IMR-90 (cell line): ENCODE measurements at regions not wholly inside any gene's neighbourhood (a gene's known extent, or its start where the extent isn't known, plus 50 kb on each side); places are given as distances from the start of the nearest gene placed in this dataset.

Source experiments
- ATAC-seq: fragments of 200-7000 bp; cut with Tn5 transposase; 2 replicates; pipeline ENCODE4 v1.9.1; 2020; ENCODE audit warnings: low read depth, mild to moderate bottlenecking, moderate library complexity
- BruUV-seq: library from RNA; stranded (reverse); fragments of 400-500 nt; replicated peaks from 2 replicates; lab custom pipeline; 2021; lab: Mats Ljungman, UMichigan
- CTCF ChIA-PET: fragments of 300-600 bp; formaldehyde crosslinking; extraction: SDS; loops from one replicate; lab custom pipeline; 2021; ENCODE audit warnings: antibody characterized with exemption; lab: Yijun Ruan, JAX
- POLR2A ChIA-PET: fragments of 300-600 bp; sonication (Branson Sonifier 250); formaldehyde crosslinking; loops from one replicate; lab custom pipeline; 2022; ENCODE audit warnings: antibody characterized with exemption; ENCODE audit not compliant: unreplicated experiment; lab: Charles Lee
- DNase-seq: peaks from one replicate; pipeline ENCODE4 v3.0.0; 2013
- H2AFZ ChIP-seq: replicated peaks from 2 replicates; pipeline ENCODE3; 2013; ENCODE audit warnings: low read length, mild to moderate bottlenecking; ENCODE audit not compliant: poor library complexity
- H2AK5ac ChIP-seq: 2 replicates; pipeline ENCODE4 v1.6.1; 2013; ENCODE audit warnings: low read depth, low read length, inconsistent platforms
- H2AK9ac ChIP-seq: replicated peaks from 2 replicates; pipeline ENCODE3; 2013; ENCODE audit warnings: mild to moderate bottlenecking, low read depth, low read length, moderate library complexity; ENCODE audit not compliant: poor library complexity
- H2BK120ac ChIP-seq: 2 replicates; pipeline ENCODE4 v1.6.1; 2013; ENCODE audit warnings: low read depth, low read length, inconsistent platforms
- H2BK15ac ChIP-seq: 3 replicates; pipeline ENCODE4 v1.6.1; 2013; ENCODE audit warnings: low read depth, low read length, inconsistent platforms
- H2BK20ac ChIP-seq: 2 replicates; pipeline ENCODE4 v1.6.1; 2013; ENCODE audit warnings: low read depth, mild to moderate bottlenecking, inconsistent platforms, low read length, moderate library complexity
- H2BK5ac ChIP-seq: 2 replicates; pipeline ENCODE4 v1.6.1; 2013; ENCODE audit warnings: mild to moderate bottlenecking, low read depth, low read length, inconsistent platforms; ENCODE audit not compliant: poor library complexity, severe bottlenecking
- H3K14ac ChIP-seq: replicated peaks from 2 replicates; pipeline ENCODE4 v1.6.1; 2013; ENCODE audit warnings: low read depth, low read length, inconsistent platforms
- H3K18ac ChIP-seq: 2 replicates; pipeline ENCODE4 v1.6.1; 2013; ENCODE audit warnings: low read depth, low read length, control low read depth
- H3K23ac ChIP-seq: 2 replicates; pipeline ENCODE4 v1.6.1; 2013; ENCODE audit warnings: low read depth, low read length, inconsistent platforms
- H3K27ac ChIP-seq: 2 replicates; pipeline ENCODE4 v1.5.1; 2013; ENCODE audit warnings: mild to moderate bottlenecking, control low read depth, low read length; ENCODE audit not compliant: insufficient read depth
- H3K27me3 ChIP-seq: 2 replicates; pipeline ENCODE4 v1.6.1; 2013; ENCODE audit warnings: low read length; ENCODE audit not compliant: control insufficient read depth, insufficient read depth
- H3K36me3 ChIP-seq: 2 replicates; pipeline ENCODE4 v1.6.1; 2013; ENCODE audit warnings: low read length, mixed read lengths; ENCODE audit not compliant: control insufficient read depth, insufficient read depth
- H3K4ac ChIP-seq: 2 replicates; pipeline ENCODE4 v1.6.1; 2013; ENCODE audit warnings: low read depth, low read length, inconsistent platforms
- H3K4me1 ChIP-seq: 2 replicates; pipeline ENCODE4 v1.6.1; 2013; ENCODE audit warnings: low read length, mixed read lengths; ENCODE audit not compliant: control insufficient read depth, insufficient read depth
- H3K4me2 ChIP-seq: 2 replicates; pipeline ENCODE4 v1.6.1; 2013; ENCODE audit warnings: low read depth, mild to moderate bottlenecking, control low read depth, low read length, moderate library complexity
- H3K4me3 ChIP-seq: 2 replicates; pipeline ENCODE4 v1.5.1; 2013; ENCODE audit warnings: low read depth, mild to moderate bottlenecking, control low read depth, low read length, moderate library complexity; ENCODE audit not compliant: insufficient read depth
- H3K56ac ChIP-seq: 2 replicates; pipeline ENCODE4 v1.6.1; 2013; ENCODE audit warnings: low read length, inconsistent platforms; ENCODE audit not compliant: insufficient read depth; ENCODE audit errors: extremely low read depth
- H3K79me1 ChIP-seq, 2 experiments: 2 replicates each; pipeline ENCODE4 v1.6.1; 2013; ENCODE audit warnings: low read length in 2 of 2, inconsistent platforms in 1 of 2, low read depth in 1 of 2
- H3K9ac ChIP-seq: 2 replicates; pipeline ENCODE4 v1.6.1; 2013; ENCODE audit warnings: low read depth, low read length, control low read depth
- H3K9me1 ChIP-seq: 2 replicates; pipeline ENCODE4 v1.6.1; 2013; ENCODE audit warnings: low read length, inconsistent platforms; ENCODE audit not compliant: insufficient read depth
- H3K9me3 ChIP-seq: 2 replicates; pipeline ENCODE4 v1.6.1; 2013; ENCODE audit warnings: low read length; ENCODE audit not compliant: control insufficient read depth, insufficient read depth
- H4K20me1 ChIP-seq: 2 replicates; pipeline ENCODE4 v1.6.1; 2013; ENCODE audit warnings: low read length, inconsistent platforms; ENCODE audit not compliant: insufficient read depth
- H4K5ac ChIP-seq: 2 replicates; pipeline ENCODE4 v1.6.1; 2013; ENCODE audit warnings: mild to moderate bottlenecking, low read depth, low read length, control low read depth
- H4K8ac ChIP-seq, 2 experiments: 2 replicates each; pipeline ENCODE4 v1.6.1; 2013; ENCODE audit warnings: low read depth in 2 of 2, low read length in 2 of 2, control low read depth in 1 of 2, inconsistent platforms in 1 of 2
- H4K91ac ChIP-seq: 2 replicates; pipeline ENCODE4 v1.6.1; 2013; ENCODE audit warnings: low read depth, low read length, inconsistent platforms; ENCODE audit not compliant: insufficient read depth
- CHD1 ChIP-seq: IDR thresholded peaks from 2 replicates; pipeline ENCODE4 v1.6.1; 2012; ENCODE audit warnings: low read depth, low read length, improper control_type of control experiment
- MAFK ChIP-seq: IDR thresholded peaks from 2 replicates; pipeline ENCODE4 v1.6.1; 2012; ENCODE audit warnings: low read depth, low read length, improper control_type of control experiment
- POLR2A ChIP-seq: IDR thresholded peaks from 2 replicates; pipeline ENCODE4 v1.6.1; 2012; ENCODE audit warnings: mild to moderate bottlenecking, low read depth, low read length
- WGBS, 2 experiments: methylation state at CpG; one replicate each; pipeline versions ENCODE4 v1.1.5 to v1.1.7; 2013; ENCODE audit warnings: missing lambda C conversion rate in 2 of 2; ENCODE audit not compliant: insufficient read length in 1 of 2; ENCODE audit errors: extremely low coverage in 2 of 2; 5-methylcytosine and 5-hydroxymethylcytosine counted together
- dilution Hi-C: fragments of 300-500 bp; cut with HindIII; formaldehyde crosslinking; loops from one replicate; pipeline ENCODE4 v1.14.3; 2018; ENCODE audit warnings: low sequenced_read_pairs; ENCODE audit not compliant: unreplicated experiment
- in situ Hi-C: fragments of 300-500 bp; cut with MboI; formaldehyde crosslinking; loops from 3 replicates; pipeline ENCODE4 v1.14.3; 2019; ENCODE audit warnings: low sequenced_read_pairs, inconsistent platforms, mixed read lengths
- intact Hi-C: fragments of 100-400 bp; cut with micrococcal nuclease; formaldehyde crosslinking; loops from 2 replicates; pipeline ENCODE4 v1.10.0; 2022
- TF ChIP-seq, protein P1 (sequence below): conservative IDR thresholded peaks from 2 replicates; pipeline ENCODE4 v1.5.1; 2012; ENCODE audit warnings: mild to moderate bottlenecking, low read depth, low read length, improper control_type of control experiment

DNA sequence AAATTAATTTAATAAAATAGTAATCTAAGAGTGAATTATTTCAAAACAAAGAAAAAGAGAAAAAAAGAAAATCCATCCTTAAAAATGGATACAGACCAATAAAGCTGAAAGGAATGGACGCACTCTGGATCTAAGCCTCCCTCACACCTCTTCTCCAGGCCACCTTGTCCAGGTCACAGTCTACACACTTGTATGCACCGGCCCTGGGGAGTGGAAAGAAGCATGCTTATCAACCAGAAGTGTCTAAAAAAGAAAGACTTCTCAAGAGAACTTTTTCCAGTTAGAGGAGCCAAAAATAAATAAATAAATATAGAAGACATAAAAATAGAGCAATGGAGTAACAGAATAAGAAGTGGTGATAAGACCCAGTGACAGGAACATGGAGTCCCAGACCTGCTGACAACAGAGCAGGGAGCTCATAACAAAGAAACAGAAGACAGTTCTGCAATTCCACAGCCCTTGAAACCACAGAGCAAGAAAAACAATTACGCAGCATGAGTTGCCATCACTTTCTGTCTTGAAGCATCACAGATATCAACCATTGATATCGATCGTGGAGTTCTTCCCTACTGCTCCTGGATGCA is 311.7 kb upstream of the NFE2L3 start:
- no peak overlapping the region for H3K4ac ChIP-seq
- no peak overlapping the region for H2AK9ac ChIP-seq
- H3K36me3 ChIP-seq: no peaks in the 10 kb centered on the region
- no peaks in the 10 kb centered on the region for H3K79me1 ChIP-seq
- no peak overlapping the region for H2AK5ac ChIP-seq
- no TSS peak for BruUV-seq
- no peak overlapping the region for H2BK5ac ChIP-seq
- no peak overlapping the region for H4K8ac ChIP-seq
- H3K18ac ChIP-seq: no peak overlapping the region
- H3K4me2 ChIP-seq: no peak overlapping the region
- no peak for DNase-seq
- H3K56ac ChIP-seq: no peak overlapping the region
- no peaks in the 10 kb centered on the region for H3K9me1 ChIP-seq
- no peaks in the 10 kb centered on the region for H3K9me3 ChIP-seq
- no peak overlapping the region for H4K5ac ChIP-seq
- no peak overlapping the region for H2BK20ac ChIP-seq
- WGBS, 2 experiments: no CpG with 5 or more reads among the region's 5 CpGs
- no peak overlapping the region for H3K4me3 ChIP-seq
- no peak overlapping the region for H3K9ac ChIP-seq
- intact Hi-C loops: no loop called here
- no peak overlapping the region for H3K23ac ChIP-seq
- CTCF ChIA-PET: no interaction called here
- no peak overlapping the region for H3K27ac ChIP-seq
- no peak overlapping the region for H3K14ac ChIP-seq
- no peaks in the 10 kb centered on the region for H3K27me3 ChIP-seq
- POLR2A ChIA-PET: no interaction called here
- no peaks in the 10 kb centered on the region; the same call in 1 of the 2 replicates for H3K4me1 ChIP-seq
- no peak overlapping the region for H2BK15ac ChIP-seq
- no peak overlapping the region for H2BK120ac ChIP-seq
- H2AFZ ChIP-seq: no peak overlapping the region
- dilution Hi-C loops: no loop called here
- ATAC-seq: no peak
- TF ChIP-seq MAFK (no peak), POLR2A (no peak), CHD1 (no peak)
- TF ChIP-seq, protein P1, sequence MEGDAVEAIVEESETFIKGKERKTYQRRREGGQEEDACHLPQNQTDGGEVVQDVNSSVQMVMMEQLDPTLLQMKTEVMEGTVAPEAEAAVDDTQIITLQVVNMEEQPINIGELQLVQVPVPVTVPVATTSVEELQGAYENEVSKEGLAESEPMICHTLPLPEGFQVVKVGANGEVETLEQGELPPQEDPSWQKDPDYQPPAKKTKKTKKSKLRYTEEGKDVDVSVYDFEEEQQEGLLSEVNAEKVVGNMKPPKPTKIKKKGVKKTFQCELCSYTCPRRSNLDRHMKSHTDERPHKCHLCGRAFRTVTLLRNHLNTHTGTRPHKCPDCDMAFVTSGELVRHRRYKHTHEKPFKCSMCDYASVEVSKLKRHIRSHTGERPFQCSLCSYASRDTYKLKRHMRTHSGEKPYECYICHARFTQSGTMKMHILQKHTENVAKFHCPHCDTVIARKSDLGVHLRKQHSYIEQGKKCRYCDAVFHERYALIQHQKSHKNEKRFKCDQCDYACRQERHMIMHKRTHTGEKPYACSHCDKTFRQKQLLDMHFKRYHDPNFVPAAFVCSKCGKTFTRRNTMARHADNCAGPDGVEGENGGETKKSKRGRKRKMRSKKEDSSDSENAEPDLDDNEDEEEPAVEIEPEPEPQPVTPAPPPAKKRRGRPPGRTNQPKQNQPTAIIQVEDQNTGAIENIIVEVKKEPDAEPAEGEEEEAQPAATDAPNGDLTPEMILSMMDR: no peak
- H4K20me1 ChIP-seq: no peaks in the 10 kb centered on the region
- no peak overlapping the region for H4K91ac ChIP-seq
- in situ Hi-C loops: no loop called here
